HG03575 (cell line): ENCODE measurements at regions not wholly inside any gene's neighbourhood (a gene's known extent, or its start where the extent isn't known, plus 50 kb on each side); places are given as distances from the start of the nearest gene placed in this dataset.

Experiments used
- ATAC-seq: cut with Tn5 transposase; IDR thresholded peaks from one replicate; pipeline ENCODE4 v1.9.1; 2021; ENCODE audit not compliant: unreplicated experiment, insufficient number of reproducible peaks, low FRiP score; ENCODE audit errors: extremely low read depth

- no peak for ATAC-seq
These were observed 225.8 kb upstream of the CIBAR2 start for GRCh38 chr16:85337910-85338637.

GRCh38 chr16:85338638-85338982, 226.3 kb upstream of the CIBAR2 start:
- ATAC-seq, result no peak

- ATAC-seq, result no peak
These were observed 226.9 kb upstream of the CIBAR2 start for GRCh38 chr16:85338989-85339685.

GRCh38 chr16:85341972-85342695, 229.9 kb upstream of the CIBAR2 start:
- ATAC-seq, result no peak

GRCh38 chr16:85344502-85345128, 232.3 kb upstream of the CIBAR2 start:
- ATAC-seq, result no peak

- no peak for ATAC-seq
These were observed 232.9 kb upstream of the CIBAR2 start for GRCh38 chr16:85345129-85345639.

- ATAC-seq, result no peak
These were observed 234.3 kb upstream of the CIBAR2 start for GRCh38 chr16:85346404-85347212.

- ATAC-seq, result no peak
These were observed 234.9 kb upstream of the CIBAR2 start for GRCh38 chr16:85347213-85347591.

GRCh38 chr16:85348065-85348840, 236.0 kb upstream of the CIBAR2 start:
- no peak for ATAC-seq

GRCh38 chr16:85348911-85349334, 236.7 kb upstream of the CIBAR2 start:
- ATAC-seq, result no peak

GRCh38 chr16:85349365-85350145, 237.3 kb upstream of the CIBAR2 start:
- ATAC-seq, result no peak

- ATAC-seq, result no peak
These were observed 238.0 kb upstream of the CIBAR2 start for GRCh38 chr16:85350146-85350728.

- ATAC-seq, result no peak
These were observed 238.7 kb upstream of the CIBAR2 start for GRCh38 chr16:85350973-85351372.

- no peak for ATAC-seq
These were observed 240.7 kb upstream of the CIBAR2 start for GRCh38 chr16:85353013-85353412.

- no peak for ATAC-seq
These were observed 241.8 kb upstream of the CIBAR2 start for GRCh38 chr16:85353839-85354685.
